ENCODE measurements at regions not wholly inside any gene's neighbourhood (a gene's known extent, or its start where the extent isn't known, plus 50 kb on each side); places are given as distances from the start of the nearest gene placed in this dataset.

DNA sequence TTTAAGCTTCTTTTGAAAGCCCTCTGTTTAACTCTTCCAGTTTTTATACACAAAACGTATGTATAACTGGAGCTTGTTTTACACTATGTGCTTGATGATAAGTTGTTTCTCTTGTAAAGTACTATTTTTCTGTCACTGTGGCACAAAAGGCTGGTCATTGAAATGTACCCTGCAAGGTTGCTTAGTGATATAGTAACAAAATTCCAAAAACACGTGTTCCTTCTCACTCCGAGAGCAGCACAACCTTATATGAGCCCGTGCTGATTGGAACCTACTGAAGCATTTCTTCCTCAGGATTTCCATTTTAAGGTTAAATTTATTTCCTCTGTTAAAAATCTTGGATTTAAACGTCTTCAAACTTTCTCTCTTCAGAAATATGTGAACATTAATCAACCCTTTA lies 772.9 kb upstream of the TENM3 start:
- TF ChIP-seq CTCF (IDR thresholded peaks at IDR 0.05) (no peak), POLR2A (IDR thresholded peaks at IDR 0.05) (no peak)
